Psoas muscle (tissue), 7 donors: ENCODE measurements at regions not wholly inside any gene's neighbourhood (a gene's known extent, or its start where the extent isn't known, plus 50 kb on each side); places are given as distances from the start of the nearest gene placed in this dataset.

Experiments used
- ATAC-seq, 4 donors: fragments of 200-7000 bp; cut with Tn5 transposase; one replicate each; pipeline ENCODE4 v1.9.1; 2020; ENCODE audit warnings: moderate library complexity in 3 of 4, mild to moderate bottlenecking in 2 of 4
- DNase-seq, 2 donors: peaks; one replicate each; pipeline ENCODE4 v3.0.0-alpha.2; 2020
- H3K27ac ChIP-seq: fragments of 200-600 bp; one replicate; pipeline ENCODE4 v1.8.0; 2022
- H3K27me3 ChIP-seq, 3 donors: fragments of 200-600 bp in 1 of 3; one replicate each; pipeline versions ENCODE4 v1.6.1 to v1.8.0; 2013 to 2022; ENCODE audit warnings: low read length in 2 of 3, mild to moderate bottlenecking in 2 of 3, moderate library complexity in 1 of 3; ENCODE audit not compliant: insufficient read depth in 3 of 3
- H3K36me3 ChIP-seq, 2 donors: fragments of 200-600 bp in 1 of 2; one replicate each; pipeline versions ENCODE4 v1.6.1 to v1.8.0; 2013 to 2022; ENCODE audit warnings: low read depth in 1 of 2, mild to moderate bottlenecking in 1 of 2, moderate library complexity in 1 of 2; ENCODE audit not compliant: insufficient read depth in 1 of 2
- H3K4me1 ChIP-seq: fragments of 200-600 bp; one replicate; pipeline ENCODE4 v1.8.0; 2022
- H3K4me3 ChIP-seq: fragments of 200-600 bp; one replicate; pipeline ENCODE4 v1.8.0; 2022; ENCODE audit warnings: mild to moderate bottlenecking
- H3K9me3 ChIP-seq: fragments of 200-600 bp; one replicate; pipeline ENCODE4 v1.8.0; 2022
- CTCF ChIP-seq: fragments of 200-600 bp; IDR thresholded peaks from one replicate; pipeline ENCODE4 v1.8.0; 2022; ENCODE audit warnings: antibody characterized with exemption
- WGBS, 3 donors: extraction: QIAGEN DNeasy Blood & Tissue Kit; methylation state at CpG; one replicate each; pipeline versions ENCODE4 v1.1.6 to v1.1.7; 2013; 5-methylcytosine and 5-hydroxymethylcytosine counted together
- intact Hi-C, 2 donors: fragments of 100-400 bp; cut with DNase I; formaldehyde crosslinking; loops; one replicate each; pipeline versions ENCODE4 v1.11.0 to v1.14.2; 2022
- donor health status: healthy with polysubstance abuse.
- donor health status: DM: no; HTN: no; CAD: no; lungs with moderate emphysema.
- donor health status: Bipolar disorder and iron deficiency.
- donor health status: healthy.
- donor health status: DM: yes; HTN: yes; CAD: no.
- donor health status: DM: no; HTN: no; CAD: no.
- donor health status: DM: yes; HTN: yes; CAD: no.

- TF ChIP-seq CTCF: no peak
- no peak overlapping the region for H3K4me3 ChIP-seq
- H3K36me3 ChIP-seq: no peaks in the 10 kb centered on the region
- intact Hi-C loops: no loop called here
- no peak overlapping the region for H3K27ac ChIP-seq
- H3K9me3 ChIP-seq: no peaks in the 10 kb centered on the region
- no peaks in the 10 kb centered on the region for H3K4me1 ChIP-seq
- no peaks in the 10 kb centered on the region for H3K27me3 ChIP-seq
- DNase-seq (no peak), ATAC-seq (no peak)
- WGBS, 3 donors: 56 to 92% (median 88%) methylated on average over 3 of the region's 3 CpGs
Observed at GRCh38 chr4:180619440-180619839, 1623.8 kb upstream of the TENM3 start.

- no peak for TF ChIP-seq CTCF
- H3K27me3 ChIP-seq: no peaks in the 10 kb centered on the region
- H3K9me3 ChIP-seq: no peaks in the 10 kb centered on the region
- ATAC-seq: no peak
- 68 to 76% (median 68%) methylated on average over 3 of the region's 3 CpGs for WGBS, 3 donors
- H3K4me3 ChIP-seq: no peak overlapping the region
- intact Hi-C loops: no loop called here
- no peak for DNase-seq
- H3K27ac ChIP-seq: no peak overlapping the region
- no peaks in the 10 kb centered on the region for H3K4me1 ChIP-seq
- no peaks in the 10 kb centered on the region for H3K36me3 ChIP-seq
Observed at GRCh38 chr4:180622254-180622653, 1620.9 kb upstream of the TENM3 start.

- Histone ChIP-seq H3K36me3 (no peaks in the 10 kb centered on the region), H3K27ac (no peak overlapping the region), H3K4me1 (no peaks in the 10 kb centered on the region), H3K27me3 (no peaks in the 10 kb centered on the region), H3K9me3 (no peaks in the 10 kb centered on the region), H3K4me3 (no peak overlapping the region)
- no peak for DNase-seq
- intact Hi-C loops: no loop called here
- 86 to 90% (median 89%) methylated on average over 3 of the region's 3 CpGs for WGBS, 3 donors
- no peak for TF ChIP-seq CTCF
- ATAC-seq: no peak
Observed at GRCh38 chr4:180625653-180626052, 1617.5 kb upstream of the TENM3 start.

GRCh38 chr4:180630012-180630665, 1613.1 kb upstream of the TENM3 start:
- Histone ChIP-seq H3K27me3 (no peaks in the 10 kb centered on the region), H3K4me1 (no peaks in the 10 kb centered on the region), H3K27ac (no peak overlapping the region), H3K9me3 (no peaks in the 10 kb centered on the region), H3K4me3 (no peak overlapping the region), H3K36me3 (no peaks in the 10 kb centered on the region)
- DNase-seq (no peak), ATAC-seq (no peak)
- no peak for TF ChIP-seq CTCF
- intact Hi-C loops: no loop called here
- WGBS, 3 donors: 55 to 65% (median 61%) methylated on average over 3 of the region's 3 CpGs

GRCh38 chr4:180634306-180634705, 1608.9 kb upstream of the TENM3 start:
- H3K9me3 ChIP-seq: no peaks in the 10 kb centered on the region
- H3K36me3 ChIP-seq: no peaks in the 10 kb centered on the region
- no peaks in the 10 kb centered on the region for H3K4me1 ChIP-seq
- DNase-seq (no peak), ATAC-seq (no peak)
- no peaks in the 10 kb centered on the region for H3K27me3 ChIP-seq
- H3K27ac ChIP-seq: no peak overlapping the region
- TF ChIP-seq CTCF: no peak
- intact Hi-C loops: no loop called here
- WGBS, 3 donors: 13 to 32% (median 21%) methylated on average over 1 of the region's 1 CpG
- H3K4me3 ChIP-seq: no peak overlapping the region
